ENCODE measurements at regions not wholly inside any gene's neighbourhood (a gene's known extent, or its start where the extent isn't known, plus 50 kb on each side); places are given as distances from the start of the nearest gene placed in this dataset.

- Mint-ChIP-seq H3K4me1 (peaks cover 5% of the 10 kb centered on the region), H3K36me3 (ENCODE audit: low read depth) (no peaks in the 10 kb centered on the region), H3K27ac (no peak overlapping the region), H3K27me3 (ENCODE audit: insufficient read depth) (no peaks in the 10 kb centered on the region), H3K4me3 (no peak overlapping the region), H3K9me3 (no peaks in the 10 kb centered on the region)
- Histone ChIP-seq H3K27me3 (ENCODE audit: control insufficient read depth, insufficient read depth, low read length, poor library complexity, severe bottlenecking) (no peaks in the 10 kb centered on the region), H3K4me3 (ENCODE audit: low read length) (no peak overlapping the region), H3K4me1 (ENCODE audit: control insufficient read depth, insufficient read depth, low read length) (no peaks in the 10 kb centered on the region), H3K27ac (ENCODE audit: low read depth, low read length) (no peak overlapping the region), H3K36me3 (ENCODE audit: control insufficient read depth, insufficient read depth, low read length) (no peaks in the 10 kb centered on the region), H3K9me3 (ENCODE audit: control insufficient read depth, low read length) (no peaks in the 10 kb centered on the region), H3K9ac (ENCODE audit: extremely low read depth, low read length, poor library complexity, severe bottlenecking) (no peak overlapping the region)
- 91% methylated on average over 1 of the region's 1 CpG; no CpG with 5 or more reads in 1 of the 2 experiments for WGBS, 2 experiments (ENCODE audit: insufficient coverage in 1 of 2, insufficient read length in 1 of 2)
- no peak for DNase-seq
- no peak for TF ChIP-seq CTCF (conservative IDR thresholded peaks at IDR 0.05)
Measured at GRCh38 chr2:126444512-126444911, 211.4 kb upstream of the GYPC start.

- Histone ChIP-seq H3K4me1 (ENCODE audit: control insufficient read depth, insufficient read depth, low read length) (no peaks in the 10 kb centered on the region), H3K36me3 (ENCODE audit: control insufficient read depth, insufficient read depth, low read length) (no peaks in the 10 kb centered on the region), H3K9ac (ENCODE audit: extremely low read depth, low read length, poor library complexity, severe bottlenecking) (no peak overlapping the region), H3K27ac (ENCODE audit: low read depth, low read length) (no peak overlapping the region), H3K27me3 (ENCODE audit: control insufficient read depth, insufficient read depth, low read length, poor library complexity, severe bottlenecking) (no peaks in the 10 kb centered on the region), H3K4me3 (ENCODE audit: low read length) (no peak overlapping the region), H3K9me3 (ENCODE audit: control insufficient read depth, low read length) (no peaks in the 10 kb centered on the region)
- Mint-ChIP-seq H3K27ac (no peak overlapping the region), H3K36me3 (ENCODE audit: low read depth) (no peaks in the 10 kb centered on the region), H3K4me1 (peaks cover 5% of the 10 kb centered on the region), H3K9me3 (no peaks in the 10 kb centered on the region), H3K4me3 (no peak overlapping the region), H3K27me3 (ENCODE audit: insufficient read depth) (no peaks in the 10 kb centered on the region)
- no peak for DNase-seq
- 88 to 94% methylated on average over 3 of the region's 3 CpGs for WGBS, 2 experiments (ENCODE audit: insufficient coverage in 1 of 2, insufficient read length in 1 of 2)
- no peak for TF ChIP-seq CTCF (conservative IDR thresholded peaks at IDR 0.05)
Measured at GRCh38 chr2:126446106-126446695, 209.8 kb upstream of the GYPC start.

- Mint-ChIP-seq H3K27ac (no peak overlapping the region), H3K9me3 (no peaks in the 10 kb centered on the region)
Measured at GRCh38 chr2:126448611-126449010, 207.3 kb upstream of the GYPC start.

More at GRCh38 chr2:126448611-126449010, 207.3 kb upstream of the GYPC start:
- H3K36me3 ChIP-seq (ENCODE audit: control insufficient read depth, insufficient read depth, low read length) = no peaks in the 10 kb centered on the region
- no peak for TF ChIP-seq CTCF (conservative IDR thresholded peaks at IDR 0.05)
- H3K4me1 ChIP-seq (ENCODE audit: control insufficient read depth, insufficient read depth, low read length) = no peaks in the 10 kb centered on the region
- H3K27me3 ChIP-seq (ENCODE audit: control insufficient read depth, insufficient read depth, low read length, poor library complexity, severe bottlenecking) = no peaks in the 10 kb centered on the region
- Mint-ChIP-seq H3K36me3 (ENCODE audit: low read depth) (no peaks in the 10 kb centered on the region), H3K4me3 (no peak overlapping the region), H3K27me3 (ENCODE audit: insufficient read depth) (no peaks in the 10 kb centered on the region), H3K4me1 (peaks cover 5% of the 10 kb centered on the region)
- H3K27ac ChIP-seq (ENCODE audit: low read depth, low read length) = no peak overlapping the region
- H3K9me3 ChIP-seq (ENCODE audit: control insufficient read depth, low read length) = no peaks in the 10 kb centered on the region
- 81% methylated on average over 3 to 5 of the region's 5 CpGs for WGBS, 2 experiments (ENCODE audit: insufficient coverage in 1 of 2, insufficient read length in 1 of 2)
- H3K4me3 ChIP-seq (ENCODE audit: low read length) = no peak overlapping the region
- DNase-seq = no peak
- no peak overlapping the region for H3K9ac ChIP-seq (ENCODE audit: extremely low read depth, low read length, poor library complexity, severe bottlenecking)
